Parathyroid adenoma (tissue), 2 donors: ENCODE measurements at regions not wholly inside any gene's neighbourhood (a gene's known extent, or its start where the extent isn't known, plus 50 kb on each side); places are given as distances from the start of the nearest gene placed in this dataset.
A peak's percentile ranks its signal among the peaks of the same experiment; 100 is the strongest.

Experiments used
- H2AFZ ChIP-seq: fragments of 300-600 bp; sonication (generic); one replicate; pipeline ENCODE4 v1.7.0; 2017; ENCODE audit warnings: antibody characterized with exemption, mild to moderate bottlenecking
- H3K27ac ChIP-seq: fragments of 300-600 bp; sonication (generic); one replicate; pipeline ENCODE4 v1.7.0; 2017
- H3K27me3 ChIP-seq: fragments of 300-600 bp; sonication (generic); one replicate; pipeline ENCODE4 v1.7.0; 2017; ENCODE audit warnings: low read length; ENCODE audit not compliant: control insufficient read depth, insufficient read depth
- H3K36me3 ChIP-seq: fragments of 300-600 bp; sonication (generic); one replicate; pipeline ENCODE4 v1.7.0; 2017; ENCODE audit warnings: low read length; ENCODE audit not compliant: control insufficient read depth, insufficient read depth
- H3K4me1 ChIP-seq: fragments of 300-600 bp; sonication (generic); one replicate; pipeline ENCODE4 v1.7.0; 2017; ENCODE audit warnings: control low read depth
- H3K4me2 ChIP-seq: fragments of 300-600 bp; sonication (generic); one replicate; pipeline ENCODE4 v1.7.0; 2017; ENCODE audit warnings: low read length
- H3K4me3 ChIP-seq: fragments of 300-600 bp; sonication (generic); one replicate; pipeline ENCODE4 v1.7.0; 2017; ENCODE audit warnings: low read depth, low read length
- H3K79me2 ChIP-seq: fragments of 300-600 bp; sonication (generic); one replicate; pipeline ENCODE4 v1.7.0; 2017; ENCODE audit warnings: control low read depth
- H3K9ac ChIP-seq: fragments of 300-600 bp; sonication (generic); one replicate; pipeline ENCODE4 v1.7.0; 2017; ENCODE audit warnings: mild to moderate bottlenecking
- H3K9me3 ChIP-seq: fragments of 300-600 bp; sonication (generic); one replicate; pipeline ENCODE4 v1.7.0; 2017; ENCODE audit warnings: low read length; ENCODE audit not compliant: control insufficient read depth
- TF ChIP-seq, protein P1 (sequence below): fragments of 300-600 bp; sonication (generic); IDR thresholded peaks from one replicate; pipeline ENCODE4 v1.7.0; 2017; ENCODE audit warnings: antibody characterized with exemption, mild to moderate bottlenecking
- donor health status: primary hyperparathyroidism.

DNA sequence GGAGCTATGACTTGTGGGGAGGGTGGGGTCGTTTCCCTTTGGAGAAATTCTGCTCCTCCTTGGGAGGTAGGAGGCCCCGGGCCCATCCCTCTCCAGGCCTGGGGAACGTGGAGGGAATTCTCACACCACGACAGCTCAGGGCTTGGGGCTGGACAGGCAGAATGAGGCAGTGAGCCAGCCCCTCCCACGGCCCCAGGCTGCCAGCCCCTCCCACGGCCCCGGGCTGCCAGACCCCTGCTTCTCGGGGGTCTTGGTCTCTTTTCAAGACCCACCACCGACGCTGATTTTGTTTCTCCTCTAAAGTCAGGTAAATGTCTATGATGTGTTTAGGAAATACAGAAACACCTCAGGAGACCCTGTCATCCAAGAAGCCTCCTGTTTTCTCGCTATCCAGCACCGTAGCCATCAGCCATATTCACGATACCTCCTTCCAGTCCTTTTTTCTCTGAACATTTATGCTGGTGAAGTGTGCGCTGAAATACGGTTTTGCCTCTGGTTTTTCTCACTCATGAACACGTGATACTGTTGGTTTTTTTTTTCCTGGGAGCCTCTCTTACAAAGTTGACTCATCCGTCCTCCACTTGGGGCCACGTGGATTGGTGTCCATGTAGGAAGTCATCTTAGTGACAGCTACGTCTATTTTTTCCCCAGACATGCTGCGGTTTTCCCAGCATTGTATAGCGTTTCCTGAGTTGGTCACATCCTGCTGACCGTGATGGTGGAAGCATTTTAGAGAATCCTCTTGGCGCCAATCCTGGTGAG is 1219.6 kb downstream of the BRD1 start:
- Histone ChIP-seq H3K4me1 (no peaks in the 10 kb centered on the region), H3K4me3 (no peak overlapping the region)

DNA sequence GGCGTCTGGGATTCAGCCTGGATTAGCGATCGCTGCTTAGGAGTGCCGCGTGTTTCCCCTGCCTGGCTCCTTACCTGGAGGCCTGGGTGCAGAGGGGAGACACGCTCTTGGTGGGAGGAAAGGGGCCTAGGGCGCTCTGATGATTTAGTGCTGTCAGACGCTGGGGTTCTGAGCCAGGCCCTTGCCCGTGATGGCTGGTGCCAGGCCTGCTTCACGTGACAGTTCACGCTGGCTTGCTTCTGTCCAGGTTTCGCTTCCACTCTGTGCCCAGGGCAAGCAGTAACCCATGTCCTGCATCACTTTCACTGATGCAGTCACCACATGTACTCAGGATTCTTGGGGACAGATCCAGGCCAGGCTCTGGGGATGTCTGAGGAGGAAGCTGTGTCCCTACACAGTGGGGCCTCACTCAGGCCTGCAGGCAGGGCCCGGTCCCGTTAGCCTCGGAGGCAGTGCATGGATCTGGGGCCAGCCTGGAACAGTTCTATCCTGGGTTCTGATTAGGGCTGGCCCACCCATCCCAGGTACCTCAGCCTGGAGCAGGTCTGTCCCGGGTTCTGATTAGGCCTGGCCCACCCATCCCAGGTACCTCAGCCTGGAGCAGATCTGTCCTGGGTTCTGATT is 1220.9 kb downstream of the BRD1 start:
- no peaks in the 10 kb centered on the region for H3K4me1 ChIP-seq
- no peaks in the 10 kb centered on the region for H3K36me3 ChIP-seq
- H3K79me2 ChIP-seq = no peaks in the 10 kb centered on the region
- H3K9me3 ChIP-seq = no peaks in the 10 kb centered on the region
- H3K27me3 ChIP-seq = no peaks in the 10 kb centered on the region
- TF ChIP-seq, protein P1, sequence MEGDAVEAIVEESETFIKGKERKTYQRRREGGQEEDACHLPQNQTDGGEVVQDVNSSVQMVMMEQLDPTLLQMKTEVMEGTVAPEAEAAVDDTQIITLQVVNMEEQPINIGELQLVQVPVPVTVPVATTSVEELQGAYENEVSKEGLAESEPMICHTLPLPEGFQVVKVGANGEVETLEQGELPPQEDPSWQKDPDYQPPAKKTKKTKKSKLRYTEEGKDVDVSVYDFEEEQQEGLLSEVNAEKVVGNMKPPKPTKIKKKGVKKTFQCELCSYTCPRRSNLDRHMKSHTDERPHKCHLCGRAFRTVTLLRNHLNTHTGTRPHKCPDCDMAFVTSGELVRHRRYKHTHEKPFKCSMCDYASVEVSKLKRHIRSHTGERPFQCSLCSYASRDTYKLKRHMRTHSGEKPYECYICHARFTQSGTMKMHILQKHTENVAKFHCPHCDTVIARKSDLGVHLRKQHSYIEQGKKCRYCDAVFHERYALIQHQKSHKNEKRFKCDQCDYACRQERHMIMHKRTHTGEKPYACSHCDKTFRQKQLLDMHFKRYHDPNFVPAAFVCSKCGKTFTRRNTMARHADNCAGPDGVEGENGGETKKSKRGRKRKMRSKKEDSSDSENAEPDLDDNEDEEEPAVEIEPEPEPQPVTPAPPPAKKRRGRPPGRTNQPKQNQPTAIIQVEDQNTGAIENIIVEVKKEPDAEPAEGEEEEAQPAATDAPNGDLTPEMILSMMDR = no peak
- H2AFZ ChIP-seq = no peak overlapping the region
- peak overlapping the region; percentile 19 for H3K4me3 ChIP-seq
- H3K27ac ChIP-seq = no peak overlapping the region
- H3K4me2 ChIP-seq = peak overlapping the region; percentile 64
- no peak overlapping the region for H3K9ac ChIP-seq

More for the DNA sequence above, 1219.6 kb downstream of the BRD1 start:
- Histone ChIP-seq H3K36me3 (no peaks in the 10 kb centered on the region), H2AFZ (no peak overlapping the region), H3K27ac (no peak overlapping the region), H3K27me3 (no peaks in the 10 kb centered on the region), H3K9me3 (no peaks in the 10 kb centered on the region), H3K4me2 (no peak overlapping the region), H3K79me2 (no peaks in the 10 kb centered on the region), H3K9ac (no peak overlapping the region)
- TF ChIP-seq, protein P1 = no peak

DNA sequence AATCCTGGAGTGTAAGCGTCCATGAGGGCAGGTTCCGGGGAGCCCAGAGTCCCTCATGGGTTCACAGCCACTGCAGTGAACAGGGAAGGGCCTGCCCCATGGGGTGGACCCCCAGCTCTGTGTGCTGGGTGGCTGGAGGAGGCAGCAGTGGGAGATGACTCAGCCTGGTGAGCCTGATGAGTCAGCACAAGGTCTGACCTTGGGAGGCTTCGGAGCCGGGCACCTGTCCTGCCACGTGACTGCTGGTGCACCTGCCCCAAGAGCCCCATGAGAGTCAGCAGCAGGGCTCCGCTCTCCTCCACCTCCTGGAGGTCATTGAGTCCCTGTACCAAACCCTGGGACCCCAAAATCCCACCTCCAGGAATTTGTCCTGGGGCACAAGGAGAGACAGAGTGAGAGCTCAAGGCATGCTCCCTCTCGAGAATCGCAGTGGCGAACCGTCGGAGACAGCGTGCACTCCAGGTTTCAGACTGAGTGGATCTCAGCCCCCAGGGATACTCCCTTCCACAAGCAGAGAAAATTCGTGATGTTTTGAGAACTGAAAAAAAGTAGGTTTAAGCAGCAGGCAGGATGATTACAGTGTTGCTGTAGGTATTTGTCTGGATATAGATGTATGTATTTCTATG is 1221.7 kb downstream of the BRD1 start:
- no peak overlapping the region for H3K9ac ChIP-seq
- no peak overlapping the region for H2AFZ ChIP-seq
- no peaks in the 10 kb centered on the region for H3K4me1 ChIP-seq
- H3K27me3 ChIP-seq = no peaks in the 10 kb centered on the region
- peak overlapping the region; percentile 24 for H3K4me3 ChIP-seq
- TF ChIP-seq, protein P1 = no peak
- peak overlapping the region; percentile 64 for H3K4me2 ChIP-seq
- H3K27ac ChIP-seq = no peak overlapping the region
- no peaks in the 10 kb centered on the region for H3K79me2 ChIP-seq
- H3K9me3 ChIP-seq = no peaks in the 10 kb centered on the region
- H3K36me3 ChIP-seq = no peaks in the 10 kb centered on the region

DNA sequence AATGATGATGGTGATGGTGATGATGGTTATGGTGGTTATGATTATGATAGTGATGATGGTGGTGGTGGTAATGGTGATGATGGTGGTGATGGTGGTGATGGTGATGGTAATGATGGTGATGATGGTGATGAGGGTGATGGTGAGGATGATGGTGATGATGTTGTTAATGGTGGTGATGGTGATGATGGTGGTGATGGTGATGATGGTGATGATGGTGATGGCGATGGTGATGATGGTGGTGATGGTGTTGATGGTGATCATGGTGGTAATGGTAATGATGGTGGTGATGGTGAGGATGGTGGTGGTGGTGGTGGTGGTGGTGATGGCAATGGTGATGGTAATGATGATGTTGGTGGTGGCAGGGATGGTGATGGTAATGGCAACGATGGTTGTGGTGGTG is 1222.5 kb downstream of the BRD1 start:
- Histone ChIP-seq H3K27ac (no peak overlapping the region), H3K36me3 (no peaks in the 10 kb centered on the region), H3K79me2 (no peaks in the 10 kb centered on the region), H3K4me1 (no peaks in the 10 kb centered on the region), H3K4me3 (no peak overlapping the region), H2AFZ (no peak overlapping the region), H3K9me3 (no peaks in the 10 kb centered on the region), H3K9ac (no peak overlapping the region), H3K4me2 (no peak overlapping the region), H3K27me3 (no peaks in the 10 kb centered on the region)
- TF ChIP-seq, protein P1 = no peak
